Right lung (tissue), 2 donors: ENCODE measurements at regions not wholly inside any gene's neighbourhood (a gene's known extent, or its start where the extent isn't known, plus 50 kb on each side); places are given as distances from the start of the nearest gene placed in this dataset.

Experiments used
- DNase-seq, 2 donors: peaks; one replicate each; pipeline ENCODE4 v3.0.0-alpha.2; 2013

DNA sequence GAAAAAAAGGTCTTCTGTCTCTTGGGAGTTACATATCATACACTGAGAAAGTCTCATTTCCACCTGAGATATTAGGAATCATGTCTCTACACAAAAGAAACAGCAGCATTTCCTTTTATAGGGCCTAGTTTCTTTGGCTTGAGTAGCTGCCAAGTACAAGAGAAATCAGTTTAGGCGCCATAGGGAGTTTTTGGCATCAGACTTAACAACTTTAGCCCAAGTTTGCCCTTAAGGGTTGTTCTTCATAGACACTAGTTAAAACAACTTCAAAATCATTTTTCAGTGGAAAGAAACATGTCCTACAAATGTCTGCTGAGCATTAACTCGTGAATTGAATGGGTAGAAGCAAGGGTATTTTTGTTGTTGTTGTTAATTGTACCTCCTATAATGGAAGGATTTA lies 587.0 kb upstream of the DSEL start:
- DNase-seq, result no peak

DNA sequence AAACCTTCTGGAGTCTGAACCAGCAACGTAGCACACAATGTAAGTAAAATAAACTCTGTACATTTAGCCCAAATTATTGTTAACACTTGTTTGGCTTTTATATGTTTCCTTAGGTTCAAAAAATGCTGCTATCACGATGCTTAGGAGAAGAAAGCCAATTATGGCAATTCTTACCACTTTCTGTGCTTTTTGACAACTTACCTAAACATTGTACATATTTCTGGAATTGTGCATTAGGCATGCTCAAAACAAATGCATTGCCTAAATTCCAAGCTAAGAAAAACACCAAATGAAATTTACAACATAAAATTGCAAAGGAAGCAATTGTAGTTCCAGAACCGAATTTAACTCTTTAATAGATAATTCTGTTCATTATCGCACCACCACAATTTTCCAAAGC lies 585.6 kb upstream of the DSEL start:
- DNase-seq, result no peak

DNA sequence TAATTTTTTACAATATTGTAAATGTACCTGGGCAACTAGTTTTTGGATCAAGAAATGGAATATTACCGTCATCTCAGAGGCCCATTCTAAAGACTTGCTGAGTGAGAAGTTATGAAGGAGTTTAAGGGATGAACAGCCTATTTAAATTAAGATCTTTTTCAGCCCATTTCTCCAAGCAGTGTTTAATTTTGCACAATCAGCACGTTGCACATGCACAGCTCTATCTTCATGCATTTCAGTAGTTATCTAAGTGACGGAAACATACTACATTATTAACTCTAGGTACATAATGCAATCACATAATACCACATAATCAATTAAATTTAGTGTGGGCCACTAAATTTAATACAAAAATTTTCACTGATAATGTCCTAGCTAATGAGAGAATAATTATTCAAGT lies 582.1 kb upstream of the DSEL start:
- no peak for DNase-seq

DNA sequence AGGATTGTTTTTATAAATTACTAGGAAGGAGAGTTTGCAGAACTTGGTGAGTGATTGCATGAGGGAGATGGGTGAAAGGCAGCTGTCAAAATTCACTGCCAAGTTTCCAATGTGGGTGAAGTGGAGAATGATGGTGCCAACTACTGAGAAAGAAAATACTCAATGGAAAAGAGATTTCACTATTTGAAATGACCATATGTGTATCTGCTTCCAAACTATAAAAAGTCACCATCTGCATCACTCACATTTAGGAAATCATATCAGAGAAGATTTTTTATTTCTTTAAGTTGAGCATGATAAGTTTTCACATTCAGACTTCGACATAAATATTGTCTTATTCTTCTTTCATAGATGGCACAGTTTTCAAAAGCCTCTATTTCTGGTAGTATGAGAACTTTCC lies 570.0 kb upstream of the DSEL start:
- no peak for DNase-seq

DNA sequence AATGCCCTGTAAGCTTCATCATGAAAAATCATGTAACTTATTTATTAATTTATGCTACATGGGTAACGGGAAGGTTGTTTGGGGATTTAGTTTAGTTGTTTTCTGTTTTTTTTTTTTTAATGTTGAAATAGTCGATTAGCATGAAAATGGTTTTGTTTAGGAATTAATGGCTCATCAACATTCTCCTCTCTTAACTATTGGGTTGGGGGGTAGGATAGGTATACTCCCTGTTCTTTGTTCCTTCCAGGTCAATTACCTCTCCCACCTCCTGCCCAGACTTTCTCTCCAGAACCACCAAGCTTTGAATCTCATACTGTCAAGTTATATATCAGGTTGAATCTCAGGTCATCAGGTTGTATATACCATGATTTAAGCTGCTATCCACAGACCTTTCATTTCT lies 568.7 kb upstream of the DSEL start:
- DNase-seq, result no peak

DNA sequence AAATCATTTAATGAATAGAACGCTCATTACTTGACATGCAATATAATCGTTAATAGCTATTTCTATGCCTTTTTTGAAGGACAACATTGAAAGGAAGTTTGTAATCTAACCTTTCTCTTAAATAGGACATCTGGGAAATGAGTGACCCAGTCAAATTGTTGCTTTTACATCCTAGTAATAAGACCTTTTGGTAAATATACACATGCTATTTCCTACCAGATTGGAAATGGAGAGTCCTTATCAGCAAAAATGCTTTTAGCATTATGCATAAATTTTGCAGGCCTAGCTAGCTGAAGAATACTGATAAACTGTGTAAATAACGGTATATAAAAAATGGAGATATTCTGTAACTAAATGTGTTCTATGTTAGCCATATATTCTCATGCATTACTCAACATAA lies 567.3 kb upstream of the DSEL start:
- no peak for DNase-seq

DNA sequence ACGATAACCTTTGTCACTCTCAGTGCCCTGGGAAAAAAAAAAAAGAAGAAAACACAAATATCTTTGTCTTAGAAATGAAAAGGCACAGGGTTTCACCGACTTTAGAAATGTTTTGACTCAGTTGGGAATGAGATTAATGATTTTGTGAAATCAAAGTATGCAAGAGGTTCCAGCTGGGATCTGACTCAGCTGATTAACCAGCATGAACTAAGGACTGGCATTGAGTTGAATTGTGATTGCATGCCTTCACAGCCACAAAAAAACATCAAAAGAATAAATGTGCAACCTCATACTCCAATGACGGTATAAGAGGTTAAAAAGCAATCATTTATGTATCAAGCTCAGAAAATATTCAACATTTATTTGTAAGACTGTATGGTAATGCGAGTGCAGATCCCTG lies 566.6 kb upstream of the DSEL start:
- DNase-seq, result no peak

DNA sequence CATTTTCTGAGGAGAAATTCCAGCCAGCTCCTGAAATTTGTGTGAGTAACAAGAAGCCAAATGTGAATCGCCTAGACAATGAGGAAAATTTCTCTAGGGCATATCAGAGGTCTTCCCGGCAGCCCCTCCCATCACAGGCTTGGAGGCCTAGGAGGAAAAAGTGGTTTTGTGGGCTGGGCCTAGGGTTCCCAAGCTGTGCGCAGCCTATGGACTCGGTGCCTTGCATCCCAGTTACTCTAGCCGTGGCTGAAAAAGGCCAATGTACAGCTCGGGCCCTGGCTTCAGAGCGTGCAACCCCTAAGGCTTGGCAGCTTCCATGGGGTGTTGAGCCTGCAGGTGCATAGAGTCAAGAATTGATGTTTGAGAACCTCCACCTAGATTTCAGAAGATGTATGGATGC lies 556.2 kb upstream of the DSEL start:
- DNase-seq, result no peak

DNA sequence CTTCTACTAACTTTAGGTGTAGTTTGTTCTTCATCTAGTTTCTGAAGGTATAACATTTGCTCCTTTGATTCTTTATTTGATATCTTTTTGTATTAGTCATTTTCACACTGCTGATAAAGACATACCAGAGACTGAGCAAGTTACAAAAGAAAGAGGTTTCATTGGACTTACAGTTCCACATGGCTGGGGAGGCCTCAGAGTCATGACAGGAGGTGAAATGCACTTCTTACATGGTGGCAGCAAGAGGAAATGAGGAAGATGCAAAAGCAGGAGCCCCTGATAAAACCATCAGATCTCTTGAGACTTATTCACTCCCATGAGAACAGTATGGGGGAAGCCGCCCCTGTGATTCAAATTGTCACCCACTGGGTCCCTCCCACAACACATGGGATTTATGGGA lies 544.4 kb upstream of the DSEL start:
- DNase-seq, result no peak

DNA sequence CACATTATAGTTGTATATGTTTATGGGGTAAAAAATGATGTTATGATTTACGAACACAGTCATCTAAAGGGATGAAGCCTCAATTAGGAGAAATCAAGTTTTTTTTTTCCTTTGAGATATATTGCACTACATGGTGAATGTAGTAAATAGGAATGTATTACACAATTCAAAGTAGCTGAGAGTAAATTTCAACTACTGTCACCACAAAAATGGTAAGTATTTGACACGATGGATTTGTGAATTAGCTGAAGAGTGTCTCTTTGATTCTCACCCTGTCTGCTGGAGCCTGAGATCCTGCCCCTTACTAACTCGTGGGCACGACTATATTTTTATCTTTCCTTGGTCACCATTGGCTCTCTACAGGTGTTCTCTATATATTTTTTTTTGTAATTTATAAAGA lies 540.4 kb upstream of the DSEL start:
- no peak for DNase-seq

DNA sequence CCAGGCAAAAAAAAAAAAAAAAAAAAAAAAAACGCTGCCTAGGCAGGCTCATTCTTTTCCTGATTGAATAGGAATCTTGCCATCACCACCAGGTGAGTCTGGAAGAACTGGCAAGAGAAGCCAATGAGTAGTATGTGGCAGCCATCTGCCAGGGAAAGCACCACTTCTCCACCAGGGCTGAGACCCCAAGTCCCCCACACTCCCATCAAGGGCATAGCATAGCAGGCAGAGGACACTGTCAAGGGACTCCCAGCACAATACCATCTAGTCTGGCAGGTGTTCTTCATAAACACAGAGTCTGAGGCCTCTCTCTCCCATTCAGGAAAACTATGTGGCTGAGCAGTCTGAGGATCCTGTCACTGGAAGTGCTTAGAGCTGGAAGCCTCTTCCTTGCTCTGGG lies 538.1 kb upstream of the DSEL start:
- DNase-seq, result no peak

DNA sequence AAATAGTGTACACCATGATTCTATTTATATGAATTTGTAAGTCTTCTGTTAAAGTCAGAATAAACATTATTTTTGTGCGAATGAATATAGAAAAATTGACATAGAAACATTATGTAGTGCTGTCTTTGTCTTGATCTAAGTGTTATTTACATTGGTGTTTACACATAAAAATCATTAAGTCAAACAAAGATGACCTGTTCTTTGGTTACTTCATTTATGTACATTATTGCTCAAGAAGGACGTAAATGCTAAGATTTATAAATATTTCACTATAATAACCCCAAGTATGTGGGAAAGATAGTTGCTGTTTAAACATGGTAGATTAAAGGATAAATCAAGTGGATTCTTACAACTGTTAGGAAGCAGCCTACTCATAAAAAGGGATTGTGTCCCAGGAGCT lies 536.8 kb upstream of the DSEL start:
- DNase-seq, result no peak

DNA sequence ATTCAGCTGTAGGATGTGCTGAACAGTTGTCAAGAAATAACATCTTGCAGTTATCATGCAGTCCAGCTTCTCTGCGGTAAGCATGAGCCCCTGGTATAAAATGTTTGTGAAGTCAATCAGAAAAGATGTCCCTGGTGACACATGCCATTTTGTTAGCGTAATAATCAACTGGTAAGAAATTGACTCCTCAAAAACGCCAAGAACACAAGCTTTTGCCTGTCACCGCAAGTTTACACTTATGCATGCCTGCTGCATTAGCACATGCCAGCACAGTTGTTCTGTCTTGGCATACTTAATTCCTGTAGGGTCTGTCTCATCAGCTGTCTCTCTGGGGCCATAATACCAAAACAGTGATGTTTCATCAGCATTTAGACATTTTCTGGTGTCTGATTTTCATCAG lies 524.8 kb upstream of the DSEL start:
- DNase-seq, result no peak

DNA sequence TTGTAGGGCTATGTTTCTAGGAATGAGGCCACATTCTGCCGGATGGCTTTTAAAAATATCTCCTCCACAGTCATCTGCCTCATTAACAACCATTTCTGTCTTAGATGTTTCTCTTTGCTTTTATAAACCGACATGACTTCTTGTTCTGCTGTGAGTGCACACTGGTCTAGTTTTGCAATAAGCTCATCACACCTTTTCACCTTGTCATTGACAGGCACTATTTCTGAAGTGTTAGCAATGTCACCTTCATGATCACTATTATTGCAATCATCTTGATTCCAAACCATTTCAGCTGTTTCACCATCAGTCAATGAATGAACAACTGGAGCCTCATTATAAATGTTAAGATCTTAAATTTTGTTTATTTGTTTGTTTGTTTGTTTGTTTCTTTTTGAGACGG lies 523.7 kb upstream of the DSEL start:
- DNase-seq, result no peak

DNA sequence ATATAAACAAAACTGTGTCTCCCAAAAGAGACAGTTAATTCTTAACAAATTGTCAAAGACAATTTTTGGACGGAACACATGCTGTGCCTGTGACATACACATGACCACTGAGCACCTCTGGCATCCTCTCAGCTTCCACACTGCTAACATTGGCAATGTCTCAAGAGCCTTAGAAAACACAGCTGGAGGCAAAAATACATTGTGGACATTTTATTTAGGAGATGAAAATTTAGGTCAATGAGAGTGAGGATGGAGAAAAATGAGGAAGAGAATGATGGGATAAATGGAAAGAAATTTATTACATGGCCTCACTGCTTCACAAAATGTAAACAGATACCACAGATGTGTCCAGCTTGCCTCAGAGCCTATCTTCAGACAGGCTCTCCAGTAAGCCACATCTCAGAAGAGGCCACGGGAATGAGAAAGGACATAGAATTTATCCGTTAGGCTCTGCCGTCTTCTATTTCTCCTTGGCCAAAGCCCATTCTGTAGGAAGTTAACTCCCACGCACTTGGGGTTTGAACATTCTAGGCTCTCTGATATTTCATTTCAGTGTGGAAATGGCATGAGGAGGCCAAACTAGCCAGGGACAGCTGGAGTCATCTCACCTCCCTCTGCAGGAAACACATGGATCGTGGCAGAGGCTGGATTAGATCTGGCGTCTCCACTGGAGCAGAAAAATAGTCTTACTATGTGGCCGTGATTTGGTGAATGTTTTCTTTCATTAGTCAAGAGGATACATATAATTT lies 519.4 kb upstream of the DSEL start:
- peak; percentile 75 to 77 for DNase-seq

DNA sequence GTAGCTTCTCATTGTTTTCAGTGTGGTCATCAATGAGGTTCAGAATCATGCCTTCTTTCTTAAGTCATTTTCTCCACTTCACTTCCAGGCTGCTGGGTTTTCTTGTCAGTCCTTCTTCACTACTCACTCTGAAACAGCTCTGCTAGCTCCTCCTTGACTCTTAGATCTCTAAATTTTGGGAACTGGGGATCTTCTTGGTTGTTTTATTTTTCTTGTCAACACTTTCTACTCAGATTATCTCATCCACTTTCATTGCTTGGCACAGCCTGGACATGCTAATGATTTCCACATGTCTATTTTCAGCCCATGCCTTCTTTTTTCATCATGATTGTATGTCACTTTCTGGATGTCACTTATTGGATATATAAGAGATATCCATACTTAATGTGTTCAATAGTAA lies 517.8 kb upstream of the DSEL start:
- DNase-seq, result peak in 1 of 2 donors; percentile 6

DNA sequence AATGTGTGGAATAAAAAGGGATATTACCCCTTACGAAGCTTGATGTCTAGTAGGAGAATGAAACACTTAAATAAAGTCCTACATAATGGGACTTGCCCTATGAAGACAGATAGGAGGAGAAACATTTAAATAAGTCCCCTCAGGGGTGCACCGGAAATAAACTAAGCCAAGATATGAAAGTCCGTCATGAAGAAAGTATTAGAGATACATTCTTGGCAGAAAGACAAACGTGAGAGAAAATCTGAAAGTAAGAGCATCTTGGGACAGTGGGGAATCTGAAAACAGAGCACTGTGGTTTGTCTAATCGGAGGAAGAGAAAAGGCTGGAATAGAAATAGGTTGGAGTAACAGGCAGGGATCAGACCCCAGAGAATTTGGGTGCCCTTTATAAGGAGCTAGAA lies 516.9 kb upstream of the DSEL start:
- no peak for DNase-seq

DNA sequence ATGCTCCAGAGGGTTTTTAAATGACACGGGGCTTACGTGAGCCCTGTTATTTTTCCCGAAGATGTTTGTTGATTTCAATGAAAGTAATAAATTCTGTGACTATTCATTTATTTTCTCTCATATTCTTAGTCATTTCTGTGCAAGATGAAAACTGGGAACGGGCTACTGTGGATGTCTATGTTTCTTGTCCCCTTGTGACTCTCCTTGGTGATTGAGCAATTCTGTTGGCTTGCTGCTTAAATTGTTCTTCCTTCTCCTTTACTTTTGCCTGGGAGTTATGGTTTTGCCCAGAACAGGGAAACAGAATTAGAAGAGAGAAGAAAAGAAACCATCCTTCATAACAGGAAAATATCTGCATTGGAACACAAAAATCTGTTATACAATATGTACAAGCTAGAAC lies 508.2 kb upstream of the DSEL start:
- no peak for DNase-seq

DNA sequence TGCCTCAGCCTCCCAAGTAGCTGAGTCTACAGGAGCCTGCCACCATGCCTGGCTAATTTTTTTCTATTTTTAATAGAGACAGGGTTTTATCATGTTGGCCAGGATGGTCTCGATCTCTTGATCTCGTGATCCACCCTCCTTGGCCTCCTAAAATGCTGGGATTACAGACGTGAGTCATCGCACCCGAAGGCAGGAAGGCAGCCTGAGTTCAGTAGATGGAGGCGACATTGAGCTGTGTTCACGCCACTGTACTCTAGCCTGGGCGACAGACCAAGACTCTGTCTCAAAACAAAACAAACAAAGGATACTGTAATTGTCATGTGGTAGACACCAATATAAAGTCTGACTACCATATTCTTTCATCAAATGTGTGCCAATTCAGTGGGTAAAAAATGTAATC lies 500.9 kb upstream of the DSEL start:
- DNase-seq, result no peak

DNA sequence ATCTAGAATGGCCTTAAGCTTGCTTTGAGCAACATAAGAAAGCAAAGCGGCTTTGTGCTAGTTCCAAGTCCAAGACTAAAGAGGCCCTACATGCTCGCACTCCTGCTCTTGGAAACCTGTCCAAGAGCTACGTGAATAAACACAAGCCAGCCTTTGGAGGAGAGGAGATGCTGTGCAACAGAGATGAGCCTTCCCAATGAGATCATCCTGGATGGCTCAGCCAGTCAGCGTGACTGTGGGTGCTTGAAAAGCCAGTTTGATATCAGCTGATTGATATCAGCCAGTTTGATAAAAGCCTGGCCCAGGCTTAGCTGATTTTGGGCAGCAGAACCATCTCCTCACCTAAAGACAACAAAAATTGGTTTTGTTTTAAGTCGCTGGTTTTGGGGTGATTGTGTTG lies 481.0 kb upstream of the DSEL start:
- DNase-seq, result no peak

DNA sequence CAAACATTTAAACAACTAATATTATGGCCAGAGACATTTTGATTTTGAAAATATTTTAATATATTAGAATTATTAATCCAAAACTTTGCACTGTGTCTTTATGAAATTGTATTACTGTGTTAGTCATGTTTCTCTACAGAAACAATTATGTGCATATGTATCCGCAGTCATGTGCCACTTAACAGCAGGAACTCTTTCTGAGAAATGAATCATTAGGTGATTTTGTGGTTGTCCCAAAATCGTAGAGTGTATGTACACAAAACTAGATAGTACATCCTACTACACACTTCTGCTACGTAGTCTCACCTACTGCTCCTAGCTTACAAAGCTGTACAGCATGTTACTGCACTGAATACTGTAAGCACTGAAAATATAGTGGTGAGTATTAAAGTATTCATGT lies 479.2 kb upstream of the DSEL start:
- DNase-seq, result no peak

DNA sequence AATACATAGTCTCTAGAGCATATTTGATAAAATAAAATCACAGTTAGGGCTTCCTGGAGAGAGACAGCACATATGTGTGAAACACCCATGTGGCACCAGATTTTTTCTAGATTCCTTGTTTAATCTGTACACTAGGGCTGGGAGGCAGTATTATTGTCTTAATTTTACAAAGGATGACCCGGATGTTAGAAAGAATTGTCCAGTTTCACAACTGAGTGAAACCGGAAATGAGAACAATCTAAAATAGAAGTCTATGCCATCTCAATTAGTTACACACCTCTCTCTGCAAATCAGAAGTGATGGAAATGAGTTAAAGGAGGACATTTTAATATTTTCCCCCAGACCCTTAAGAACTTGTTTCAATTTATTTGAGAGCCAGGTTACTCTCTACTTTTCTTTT lies 463.7 kb upstream of the DSEL start:
- DNase-seq, result no peak

DNA sequence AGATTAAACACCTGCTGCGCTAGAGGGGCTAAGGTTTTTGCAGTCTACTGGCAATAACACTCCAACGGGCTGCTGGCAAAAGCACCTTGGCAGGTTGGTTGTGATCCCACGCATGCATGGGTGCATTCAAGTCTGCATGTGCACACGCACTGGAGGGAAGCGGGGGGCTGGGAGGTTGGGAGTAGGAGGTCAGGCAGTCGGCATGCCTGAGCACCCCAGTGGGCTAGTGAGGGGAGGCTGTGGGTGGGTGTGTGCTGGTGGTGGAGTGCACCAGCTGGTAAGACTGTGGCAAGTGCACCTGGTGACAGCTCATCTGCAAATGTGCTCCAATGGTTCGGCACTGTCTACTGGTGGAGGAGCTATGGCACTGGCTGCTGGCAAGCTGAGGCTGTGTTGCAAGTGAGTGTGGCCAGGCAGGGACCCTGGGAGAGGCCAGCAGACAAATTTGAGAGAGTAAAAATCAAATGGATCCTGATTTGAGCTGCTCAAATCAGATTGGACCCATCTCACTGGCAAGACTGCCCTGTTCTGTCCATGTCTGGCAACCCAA lies 460.6 kb upstream of the DSEL start:
- DNase-seq, result no peak

DNA sequence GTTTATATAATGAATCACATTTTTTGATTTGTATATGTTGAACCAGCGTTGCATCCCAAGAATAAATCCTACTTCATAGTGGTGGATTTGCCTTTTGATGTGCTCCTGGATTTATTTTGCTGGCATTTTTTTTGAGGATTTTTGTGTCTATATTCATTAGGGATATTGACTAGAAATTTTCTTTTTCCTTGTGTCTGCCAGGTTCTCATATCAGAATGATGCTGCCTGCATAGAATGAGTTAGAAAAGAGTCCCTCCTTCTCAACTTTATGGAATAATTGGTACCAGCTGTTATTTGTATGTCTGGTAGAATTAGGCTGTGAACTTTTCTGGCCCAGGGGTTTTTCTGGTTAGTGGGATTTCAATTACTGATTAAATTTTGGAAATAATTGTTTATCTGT lies 457.4 kb upstream of the DSEL start:
- no peak for DNase-seq
